ENCODE measurements at regions not wholly inside any gene's neighbourhood (a gene's known extent, or its start where the extent isn't known, plus 50 kb on each side); places are given as distances from the start of the nearest gene placed in this dataset.

- Histone ChIP-seq H3K4me3 (no peak overlapping the region), H3K9me3 (no peaks in the 10 kb centered on the region), H3K27ac (no peak overlapping the region), H3K4me1 (no peaks in the 10 kb centered on the region), H3K27me3 (no peaks in the 10 kb centered on the region), H3K36me3 (no peaks in the 10 kb centered on the region)
- ATAC-seq (ENCODE audit: low FRiP score in 2 of 2), result no peak
- no peak for DNase-seq
- TF ChIP-seq POLR2A (IDR thresholded peaks at IDR 0.05) (no peak), POLR2AphosphoS5 (IDR thresholded peaks at IDR 0.05) (no peak), EP300 (IDR thresholded peaks at IDR 0.05) (no peak)
- TF ChIP-seq, protein P1, sequence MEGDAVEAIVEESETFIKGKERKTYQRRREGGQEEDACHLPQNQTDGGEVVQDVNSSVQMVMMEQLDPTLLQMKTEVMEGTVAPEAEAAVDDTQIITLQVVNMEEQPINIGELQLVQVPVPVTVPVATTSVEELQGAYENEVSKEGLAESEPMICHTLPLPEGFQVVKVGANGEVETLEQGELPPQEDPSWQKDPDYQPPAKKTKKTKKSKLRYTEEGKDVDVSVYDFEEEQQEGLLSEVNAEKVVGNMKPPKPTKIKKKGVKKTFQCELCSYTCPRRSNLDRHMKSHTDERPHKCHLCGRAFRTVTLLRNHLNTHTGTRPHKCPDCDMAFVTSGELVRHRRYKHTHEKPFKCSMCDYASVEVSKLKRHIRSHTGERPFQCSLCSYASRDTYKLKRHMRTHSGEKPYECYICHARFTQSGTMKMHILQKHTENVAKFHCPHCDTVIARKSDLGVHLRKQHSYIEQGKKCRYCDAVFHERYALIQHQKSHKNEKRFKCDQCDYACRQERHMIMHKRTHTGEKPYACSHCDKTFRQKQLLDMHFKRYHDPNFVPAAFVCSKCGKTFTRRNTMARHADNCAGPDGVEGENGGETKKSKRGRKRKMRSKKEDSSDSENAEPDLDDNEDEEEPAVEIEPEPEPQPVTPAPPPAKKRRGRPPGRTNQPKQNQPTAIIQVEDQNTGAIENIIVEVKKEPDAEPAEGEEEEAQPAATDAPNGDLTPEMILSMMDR (IDR thresholded peaks at IDR 0.05), result no peak
These were observed 264.3 kb downstream of the NOL4 start for GRCh38 chr18:33960417-33960816.

DNA sequence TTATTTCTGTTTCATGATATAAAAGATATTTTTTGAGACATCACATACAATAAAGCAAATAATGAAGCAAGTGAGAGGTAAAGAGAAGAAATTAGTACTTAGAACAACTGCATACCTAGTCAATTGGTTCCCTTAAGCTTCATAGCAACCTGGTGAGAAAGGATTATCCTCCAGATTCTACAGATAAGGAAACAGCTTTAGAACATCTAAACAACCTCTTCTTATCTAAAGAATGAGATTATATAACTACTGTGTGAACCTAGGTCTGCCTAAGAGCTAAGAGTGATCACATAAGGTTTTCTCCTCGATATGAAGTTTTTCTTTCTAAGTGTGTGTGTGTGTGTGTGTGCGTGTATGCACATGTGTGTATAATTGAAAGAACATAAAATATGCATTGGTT is 265.1 kb downstream of the NOL4 start:
- no peak overlapping the region for H3K4me3 ChIP-seq
- H3K4me1 ChIP-seq, result no peaks in the 10 kb centered on the region
- H3K36me3 ChIP-seq, result no peaks in the 10 kb centered on the region
- no peak for DNase-seq
- 59 to 61% methylated on average over 2 of the region's 2 CpGs for WGBS, 2 donors
- TF ChIP-seq, protein P1 (IDR thresholded peaks at IDR 0.05), result no peak
- TF ChIP-seq POLR2A (IDR thresholded peaks at IDR 0.05) (no peak), POLR2AphosphoS5 (IDR thresholded peaks at IDR 0.05) (no peak), EP300 (IDR thresholded peaks at IDR 0.05) (no peak)
- H3K9me3 ChIP-seq, result no peaks in the 10 kb centered on the region
- H3K27ac ChIP-seq, result no peak overlapping the region
- ATAC-seq (ENCODE audit: low FRiP score in 2 of 2), result no peak
- H3K27me3 ChIP-seq, result no peaks in the 10 kb centered on the region

GRCh38 chr18:33957707-33958106 is 267.0 kb downstream of the NOL4 start:
- H3K9me3 ChIP-seq, result no peaks in the 10 kb centered on the region
- H3K36me3 ChIP-seq, result no peaks in the 10 kb centered on the region
- ATAC-seq (ENCODE audit: low FRiP score in 2 of 2) (no peak), DNase-seq (no peak)
- no peaks in the 10 kb centered on the region for H3K27me3 ChIP-seq
- TF ChIP-seq POLR2A (IDR thresholded peaks at IDR 0.05), result no peak
- no peak for TF ChIP-seq POLR2AphosphoS5 (IDR thresholded peaks at IDR 0.05)
- TF ChIP-seq, protein P1 (IDR thresholded peaks at IDR 0.05), result no peak
- TF ChIP-seq EP300 (IDR thresholded peaks at IDR 0.05), result no peak
- no peak overlapping the region for H3K27ac ChIP-seq
- H3K4me1 ChIP-seq, result no peaks in the 10 kb centered on the region
- 69 to 73% methylated on average over 5 of the region's 5 CpGs for WGBS, 2 donors
- H3K4me3 ChIP-seq, result no peak overlapping the region

GRCh38 chr18:33951031-33951430 is 273.7 kb downstream of the NOL4 start:
- no peak for DNase-seq

DNA sequence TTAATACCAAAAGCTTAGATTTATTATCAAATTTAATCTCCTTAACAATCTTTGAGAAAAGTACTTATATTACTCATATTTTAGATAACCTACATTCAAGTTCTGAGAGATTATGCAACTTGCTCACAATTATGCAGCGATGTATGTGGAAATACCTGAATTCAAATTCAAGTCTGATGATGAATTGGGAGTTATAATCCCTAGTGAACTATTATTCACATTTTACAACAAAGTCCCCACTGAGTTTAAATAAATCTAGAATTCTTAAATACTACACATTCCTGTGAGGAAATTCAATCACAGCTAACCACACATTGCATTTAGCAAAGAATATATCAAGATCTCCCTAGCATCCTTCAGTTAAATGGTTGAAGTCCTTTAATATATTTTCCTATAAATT is 278.4 kb downstream of the NOL4 start:
- Histone ChIP-seq H3K9me3 (no peaks in the 10 kb centered on the region), H3K4me1 (no peaks in the 10 kb centered on the region), H3K27me3 (no peaks in the 10 kb centered on the region), H3K36me3 (no peaks in the 10 kb centered on the region), H3K4me3 (no peak overlapping the region), H3K27ac (no peak overlapping the region)
- no peak for ATAC-seq (ENCODE audit: low FRiP score in 2 of 2)
- no peak for DNase-seq
- TF ChIP-seq POLR2AphosphoS5 (IDR thresholded peaks at IDR 0.05), result no peak
- TF ChIP-seq, protein P1 (IDR thresholded peaks at IDR 0.05), result no peak
- no peak for TF ChIP-seq POLR2A (IDR thresholded peaks at IDR 0.05)
- TF ChIP-seq EP300 (IDR thresholded peaks at IDR 0.05), result no peak
- WGBS, 2 donors, result 79 to 95% methylated on average over 1 of the region's 1 CpG

More at GRCh38 chr18:33951031-33951430, 273.7 kb downstream of the NOL4 start:
- Histone ChIP-seq H3K4me1 (no peaks in the 10 kb centered on the region), H3K27me3 (no peaks in the 10 kb centered on the region), H3K27ac (no peak overlapping the region), H3K4me3 (no peak overlapping the region), H3K36me3 (no peaks in the 10 kb centered on the region), H3K9me3 (no peaks in the 10 kb centered on the region)
- TF ChIP-seq, protein P1 (IDR thresholded peaks at IDR 0.05), result no peak
- ATAC-seq (ENCODE audit: low FRiP score in 2 of 2), result no peak
- 56 to 77% methylated on average over 1 of the region's 1 CpG for WGBS, 2 donors

Measured in upper lobe of left lung (tissue), 6 donors.